ENCODE measurements at regions not wholly inside any gene's neighbourhood (a gene's known extent, or its start where the extent isn't known, plus 50 kb on each side); places are given as distances from the start of the nearest gene placed in this dataset.

- DNase-seq (ENCODE audit: low spot score) (no peak), ATAC-seq (ENCODE audit: insufficient number of reproducible peaks, low FRiP score, low read depth) (no peak)
- peaks cover 6% of the 10 kb centered on the region for H3K9me3 ChIP-seq
- H3K4me3 ChIP-seq = no peak overlapping the region
- peaks cover 0 to 8% of the 10 kb centered on the region in 2 donors for H3K4me1 ChIP-seq (ENCODE audit: control insufficient read depth in 1 of 2, low read depth in 2 of 2)
- no peak for TF ChIP-seq CTCF (IDR thresholded peaks at IDR 0.05)
- no peaks in the 10 kb centered on the region for H3K36me3 ChIP-seq
- H3K27me3 ChIP-seq (replicated peaks; ENCODE audit: insufficient read depth) = no peaks in the 10 kb centered on the region
- no peak overlapping the region for H3K27ac ChIP-seq
These were observed 275.0 kb downstream of the GAS1 start for GRCh38 chr9:86672301-86672700.

GRCh38 chr9:86671018-86671417, 276.3 kb downstream of the GAS1 start:
- Histone ChIP-seq H3K4me1 (ENCODE audit: control insufficient read depth in 1 of 2, low read depth in 2 of 2) (peaks cover 0 to 8% of the 10 kb centered on the region in 2 donors), H3K9me3 (peaks cover 6% of the 10 kb centered on the region), H3K27me3 (replicated peaks; ENCODE audit: insufficient read depth) (no peaks in the 10 kb centered on the region), H3K4me3 (no peak overlapping the region), H3K36me3 (no peaks in the 10 kb centered on the region), H3K27ac (no peak overlapping the region)
- DNase-seq (ENCODE audit: low spot score) = no peak
- no peak for ATAC-seq (ENCODE audit: insufficient number of reproducible peaks, low FRiP score, low read depth)
- no peak for TF ChIP-seq CTCF (IDR thresholded peaks at IDR 0.05)

- Histone ChIP-seq H3K27ac (no peak overlapping the region), H3K36me3 (no peaks in the 10 kb centered on the region), H3K4me3 (no peak overlapping the region), H3K27me3 (replicated peaks; ENCODE audit: insufficient read depth) (no peaks in the 10 kb centered on the region), H3K9me3 (peaks cover 6% of the 10 kb centered on the region), H3K4me1 (ENCODE audit: control insufficient read depth in 1 of 2, low read depth in 2 of 2) (peaks cover 0 to 8% of the 10 kb centered on the region in 2 donors)
- DNase-seq (ENCODE audit: low spot score) (no peak), ATAC-seq (ENCODE audit: insufficient number of reproducible peaks, low FRiP score, low read depth) (no peak)
- no peak for TF ChIP-seq CTCF (IDR thresholded peaks at IDR 0.05)
These were observed 276.8 kb downstream of the GAS1 start for GRCh38 chr9:86670536-86670935.

GRCh38 chr9:86670076-86670475, 277.2 kb downstream of the GAS1 start:
- no peak for ATAC-seq (ENCODE audit: insufficient number of reproducible peaks, low FRiP score, low read depth)
- no peak overlapping the region for H3K27ac ChIP-seq
- peaks cover 0 to 8% of the 10 kb centered on the region in 2 donors for H3K4me1 ChIP-seq (ENCODE audit: control insufficient read depth in 1 of 2, low read depth in 2 of 2)
- H3K4me3 ChIP-seq = no peak overlapping the region
- H3K27me3 ChIP-seq (replicated peaks; ENCODE audit: insufficient read depth) = no peaks in the 10 kb centered on the region
- TF ChIP-seq CTCF (IDR thresholded peaks at IDR 0.05) = no peak
- H3K9me3 ChIP-seq = peaks cover 6% of the 10 kb centered on the region
- H3K36me3 ChIP-seq = no peaks in the 10 kb centered on the region
- no peak for DNase-seq (ENCODE audit: low spot score)

- Histone ChIP-seq H3K4me1 (ENCODE audit: control insufficient read depth in 1 of 2, low read depth in 2 of 2) (peaks cover 0 to 8% of the 10 kb centered on the region in 2 donors), H3K27me3 (replicated peaks; ENCODE audit: insufficient read depth) (no peaks in the 10 kb centered on the region), H3K9me3 (peaks cover 6% of the 10 kb centered on the region), H3K4me3 (peak overlapping the region; percentile 14), H3K27ac (no peak overlapping the region), H3K36me3 (no peaks in the 10 kb centered on the region)
- DNase-seq (ENCODE audit: low spot score) = no peak
- TF ChIP-seq CTCF (IDR thresholded peaks at IDR 0.05) = no peak
- no peak for ATAC-seq (ENCODE audit: insufficient number of reproducible peaks, low FRiP score, low read depth)
These were observed 277.9 kb downstream of the GAS1 start for GRCh38 chr9:86669422-86669821.

All from thoracic aorta (tissue), 2 donors.